Ishikawa (cell line): ENCODE measurements at regions not wholly inside any gene's neighbourhood (a gene's known extent, or its start where the extent isn't known, plus 50 kb on each side); places are given as distances from the start of the nearest gene placed in this dataset.

Experiments used
- CEBPB ChIP-seq: IDR thresholded peaks from 2 replicates; pipeline ENCODE4 v1.6.1; 2012
- CREB1 ChIP-seq: IDR thresholded peaks from 2 replicates; pipeline ENCODE4 v1.6.1; 2012; ENCODE audit warnings: low read depth
- EGR1 ChIP-seq: IDR thresholded peaks from 2 replicates; pipeline ENCODE4 v1.6.1; 2012
- EP300 ChIP-seq: IDR thresholded peaks from 2 replicates; pipeline ENCODE4 v1.6.1; 2012; ENCODE audit warnings: borderline replicate concordance
- FOXM1 ChIP-seq: IDR thresholded peaks from 2 replicates; pipeline ENCODE4 v1.6.1; 2012; ENCODE audit warnings: low read depth, borderline replicate concordance
- MAX ChIP-seq: IDR thresholded peaks from 2 replicates; pipeline ENCODE4 v1.6.1; 2012
- NFIC ChIP-seq: IDR thresholded peaks from 2 replicates; pipeline ENCODE4 v1.6.1; 2012
- RAD21 ChIP-seq: IDR thresholded peaks from 2 replicates; pipeline ENCODE4 v1.6.1; 2012; ENCODE audit warnings: low read depth
- TAF1 ChIP-seq: IDR thresholded peaks from 2 replicates; pipeline ENCODE4 v1.6.1; 2012; ENCODE audit warnings: low read depth, mild to moderate bottlenecking
- TCF12 ChIP-seq: IDR thresholded peaks from 2 replicates; pipeline ENCODE4 v1.6.1; 2012; ENCODE audit warnings: low read depth
- TEAD4 ChIP-seq: IDR thresholded peaks from 2 replicates; pipeline ENCODE4 v1.6.1; 2012
- YY1 ChIP-seq: IDR thresholded peaks from 2 replicates; pipeline ENCODE4 v1.6.1; 2012; ENCODE audit warnings: low read depth
- ZBTB7A ChIP-seq: IDR thresholded peaks from 2 replicates; pipeline ENCODE4 v1.6.1; 2012; ENCODE audit warnings: low read depth
- TF ChIP-seq, protein P1 (sequence below): IDR thresholded peaks from 2 replicates; pipeline ENCODE4 v1.6.1; 2012
- TF ChIP-seq, protein P2 (sequence below): IDR thresholded peaks from 2 replicates; pipeline ENCODE4 v1.6.1; 2012; ENCODE audit warnings: low read depth, mild to moderate bottlenecking

GRCh38 chr9:80144406-80144805, 572.6 kb downstream of the TLE4 start:
- TF ChIP-seq YY1 = no peak
- no peak for TF ChIP-seq MAX
- TF ChIP-seq EP300 = no peak
- no peak for TF ChIP-seq TAF1
- no peak for TF ChIP-seq EGR1
- TF ChIP-seq NFIC = no peak

- TF ChIP-seq FOXM1 (no peak), ZBTB7A (no peak), EGR1 (no peak), EP300 (no peak), TAF1 (no peak), TCF12 (no peak), YY1 (no peak), TEAD4 (no peak), MAX (no peak), CEBPB (no peak), NFIC (no peak), RAD21 (no peak)
- TF ChIP-seq, protein P1, sequence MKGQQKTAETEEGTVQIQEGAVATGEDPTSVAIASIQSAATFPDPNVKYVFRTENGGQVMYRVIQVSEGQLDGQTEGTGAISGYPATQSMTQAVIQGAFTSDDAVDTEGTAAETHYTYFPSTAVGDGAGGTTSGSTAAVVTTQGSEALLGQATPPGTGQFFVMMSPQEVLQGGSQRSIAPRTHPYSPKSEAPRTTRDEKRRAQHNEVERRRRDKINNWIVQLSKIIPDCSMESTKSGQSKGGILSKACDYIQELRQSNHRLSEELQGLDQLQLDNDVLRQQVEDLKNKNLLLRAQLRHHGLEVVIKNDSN = no peak
Measured at GRCh38 chr9:80143899-80144298, 572.1 kb downstream of the TLE4 start.

- no peak for TF ChIP-seq CREB1
- TF ChIP-seq CEBPB = no peak
- no peak for TF ChIP-seq RAD21
Measured at GRCh38 chr9:80134487-80134886, 562.7 kb downstream of the TLE4 start.

DNA sequence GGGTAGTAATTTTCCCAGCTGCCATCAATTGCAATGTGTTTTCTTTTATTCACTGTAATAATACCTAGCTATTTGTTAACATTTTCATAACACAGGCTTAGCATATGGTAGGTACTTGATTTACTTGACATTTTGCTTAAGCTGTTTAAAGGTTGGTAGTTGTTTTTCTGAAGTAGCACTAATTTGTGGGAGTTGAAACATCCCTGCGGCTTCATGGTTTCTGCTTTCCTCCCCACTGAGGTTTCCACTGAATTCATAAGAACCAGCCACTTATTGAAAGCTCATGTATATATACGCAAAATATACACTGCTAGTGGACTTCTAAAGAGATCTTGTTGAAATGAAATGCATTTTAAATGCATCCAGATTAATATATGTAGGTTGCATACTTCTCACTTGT, 559.9 kb downstream of the TLE4 start:
- TF ChIP-seq YY1 (no peak), EP300 (no peak), RAD21 (no peak), MAX (no peak), ZBTB7A (no peak), EGR1 (no peak)
- TF ChIP-seq, protein P1 = no peak

GRCh38 chr9:80127920-80128319, 556.2 kb downstream of the TLE4 start:
- TF ChIP-seq EP300 (no peak), NFIC (no peak), ZBTB7A (no peak), EGR1 (no peak), YY1 (no peak), TAF1 (no peak), TCF12 (no peak), CEBPB (no peak), CREB1 (no peak), FOXM1 (no peak), RAD21 (no peak), TEAD4 (no peak), MAX (no peak)
- TF ChIP-seq, protein P2, sequence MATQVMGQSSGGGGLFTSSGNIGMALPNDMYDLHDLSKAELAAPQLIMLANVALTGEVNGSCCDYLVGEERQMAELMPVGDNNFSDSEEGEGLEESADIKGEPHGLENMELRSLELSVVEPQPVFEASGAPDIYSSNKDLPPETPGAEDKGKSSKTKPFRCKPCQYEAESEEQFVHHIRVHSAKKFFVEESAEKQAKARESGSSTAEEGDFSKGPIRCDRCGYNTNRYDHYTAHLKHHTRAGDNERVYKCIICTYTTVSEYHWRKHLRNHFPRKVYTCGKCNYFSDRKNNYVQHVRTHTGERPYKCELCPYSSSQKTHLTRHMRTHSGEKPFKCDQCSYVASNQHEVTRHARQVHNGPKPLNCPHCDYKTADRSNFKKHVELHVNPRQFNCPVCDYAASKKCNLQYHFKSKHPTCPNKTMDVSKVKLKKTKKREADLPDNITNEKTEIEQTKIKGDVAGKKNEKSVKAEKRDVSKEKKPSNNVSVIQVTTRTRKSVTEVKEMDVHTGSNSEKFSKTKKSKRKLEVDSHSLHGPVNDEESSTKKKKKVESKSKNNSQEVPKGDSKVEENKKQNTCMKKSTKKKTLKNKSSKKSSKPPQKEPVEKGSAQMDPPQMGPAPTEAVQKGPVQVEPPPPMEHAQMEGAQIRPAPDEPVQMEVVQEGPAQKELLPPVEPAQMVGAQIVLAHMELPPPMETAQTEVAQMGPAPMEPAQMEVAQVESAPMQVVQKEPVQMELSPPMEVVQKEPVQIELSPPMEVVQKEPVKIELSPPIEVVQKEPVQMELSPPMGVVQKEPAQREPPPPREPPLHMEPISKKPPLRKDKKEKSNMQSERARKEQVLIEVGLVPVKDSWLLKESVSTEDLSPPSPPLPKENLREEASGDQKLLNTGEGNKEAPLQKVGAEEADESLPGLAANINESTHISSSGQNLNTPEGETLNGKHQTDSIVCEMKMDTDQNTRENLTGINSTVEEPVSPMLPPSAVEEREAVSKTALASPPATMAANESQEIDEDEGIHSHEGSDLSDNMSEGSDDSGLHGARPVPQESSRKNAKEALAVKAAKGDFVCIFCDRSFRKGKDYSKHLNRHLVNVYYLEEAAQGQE = no peak
- TF ChIP-seq, protein P1 = no peak

DNA sequence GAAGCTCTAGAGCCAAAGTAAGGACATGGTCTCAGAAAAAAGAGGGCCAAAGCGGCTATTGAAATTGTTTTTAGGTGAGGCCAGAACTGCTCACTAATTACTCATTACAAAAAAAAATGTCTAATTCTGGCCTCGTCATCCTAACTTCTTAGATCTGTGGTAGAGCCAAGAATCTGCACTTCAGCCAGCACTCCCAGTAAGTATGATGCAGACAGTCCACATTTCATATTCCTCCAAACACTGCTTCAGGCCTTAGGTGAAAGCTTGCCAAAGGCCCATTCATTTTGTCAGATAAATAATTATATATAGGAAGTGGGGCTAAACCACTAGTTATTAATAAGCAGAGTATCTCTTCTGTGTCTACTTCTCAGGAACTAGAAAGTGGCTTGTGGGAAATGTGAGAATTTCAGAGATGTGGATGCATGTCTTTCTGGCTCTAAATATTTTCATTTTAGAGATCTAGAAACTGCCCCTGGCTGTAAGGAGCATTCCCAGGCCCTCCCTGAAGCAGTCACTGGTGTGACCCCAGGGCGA, 554.0 kb downstream of the TLE4 start:
- TF ChIP-seq, protein P1 = no peak
- TF ChIP-seq EGR1 (no peak), YY1 (no peak), TEAD4 (no peak), TAF1 (no peak), NFIC (no peak), FOXM1 (no peak)
- TF ChIP-seq, protein P2 = no peak
